Esophagus muscularis mucosa (tissue), 4 donors: ENCODE measurements at regions not wholly inside any gene's neighbourhood (a gene's known extent, or its start where the extent isn't known, plus 50 kb on each side); places are given as distances from the start of the nearest gene placed in this dataset.

Source experiments
- DNase-seq: peaks from one replicate; pipeline ENCODE4 v3.0.0-alpha.2; 2017; ENCODE audit errors: extremely low spot score
- H3K27ac ChIP-seq, 4 donors: fragments of 200-600 bp; sonication (generic); replicated peaks in 1 of 4; 1 replicate in 3 of 4; 2 replicates in 1 of 4; pipeline ENCODE4 v1.5.1; 2016 to 2019; ENCODE audit warnings: mild to moderate bottlenecking in 1 of 4
- H3K27me3 ChIP-seq, 4 donors: fragments of 200-600 bp; sonication (generic); one replicate each; pipeline versions ENCODE4 v1.5.1 to v1.6.0; 2016 to 2019
- H3K36me3 ChIP-seq, 4 donors: fragments of 200-600 bp; sonication (generic); one replicate each; pipeline ENCODE4 v1.5.1; 2016 to 2019
- H3K4me1 ChIP-seq, 4 donors: fragments of 200-600 bp; sonication (generic); one replicate each; pipeline ENCODE4 v1.5.1; 2016 to 2019
- H3K4me3 ChIP-seq, 4 donors: fragments of 200-600 bp; sonication (generic); 1 replicate in 2 of 4; 2 replicates in 2 of 4; pipeline ENCODE4 v1.5.1; 2016 to 2019; ENCODE audit warnings: mild to moderate bottlenecking in 4 of 4, moderate library complexity in 1 of 4
- H3K9me3 ChIP-seq, 4 donors: fragments of 200-600 bp; sonication (generic); 1 replicate in 3 of 4; 2 replicates in 1 of 4; pipeline ENCODE4 v1.5.1; 2016 to 2019
- CTCF ChIP-seq, 3 experiments: fragments of 200-600 bp in 2 of 3; fragments of 450-650 bp in 1 of 3; sonication (generic) in 2 of 3; IDR thresholded peaks; one replicate each; pipeline ENCODE4 v1.5.1; 2017 to 2019; ENCODE audit warnings: antibody characterized with exemption in 3 of 3, mild to moderate bottlenecking in 2 of 3, moderate library complexity in 1 of 3
- EP300 ChIP-seq: sonication (generic); formaldehyde crosslinking; IDR thresholded peaks from one replicate; pipeline ENCODE4 v1.6.1; 2017; ENCODE audit warnings: antibody characterized with exemption
- POLR2A ChIP-seq: fragments of 450-650 bp; IDR thresholded peaks from one replicate; pipeline ENCODE4 v1.6.1; 2017; ENCODE audit warnings: antibody characterized with exemption, moderate library complexity, mild to moderate bottlenecking, low read depth
- POLR2AphosphoS5 ChIP-seq, 2 donors: sonication (generic); formaldehyde crosslinking; IDR thresholded peaks; one replicate each; pipeline ENCODE4 v1.6.1; 2017; ENCODE audit warnings: antibody characterized with exemption in 2 of 2
- WGBS: methylation state at CpG from one replicate; pipeline ENCODE4 v1.1.5; 2018; 5-methylcytosine and 5-hydroxymethylcytosine counted together
- intact Hi-C: fragments of 100-400 bp; cut with DNase I; formaldehyde crosslinking; loops from one replicate; pipeline ENCODE4 v1.15.1; 2023

GRCh38 chr9:20284601-20285289 lies 337.6 kb downstream of the MLLT3 start:
- no peaks in the 10 kb centered on the region for H3K27me3 ChIP-seq
- H3K36me3 ChIP-seq = no peaks in the 10 kb centered on the region
- TF ChIP-seq EP300 = no peak
- TF ChIP-seq POLR2A = no peak
- TF ChIP-seq POLR2AphosphoS5 (IDR thresholded peaks at IDR 0.05) = no peak
- 85% methylated on average over 2 of the region's 3 CpGs for WGBS
- no peak for DNase-seq
- intact Hi-C loops = no loop called here
- no peaks in the 10 kb centered on the region for H3K9me3 ChIP-seq
- peak overlapping the region in 2 of 4 donors; percentile 19 to 27 for H3K27ac ChIP-seq
- H3K4me1 ChIP-seq = peaks cover 0 to 6% (median 1%) of the 10 kb centered on the region in 4 donors
- H3K4me3 ChIP-seq = no peak overlapping the region

- Histone ChIP-seq H3K9me3 (no peaks in the 10 kb centered on the region), H3K36me3 (no peaks in the 10 kb centered on the region), H3K27me3 (no peaks in the 10 kb centered on the region), H3K4me1 (peaks cover 0 to 3% (median 0%) of the 10 kb centered on the region in 4 donors), H3K27ac (no peak overlapping the region), H3K4me3 (no peak overlapping the region)
- no peak for TF ChIP-seq CTCF (IDR thresholded peaks at IDR 0.05)
- TF ChIP-seq EP300 = no peak
- TF ChIP-seq POLR2A = no peak
- TF ChIP-seq POLR2AphosphoS5 (IDR thresholded peaks at IDR 0.05) = no peak
- DNase-seq = no peak
- intact Hi-C loops = no loop called here
- WGBS = 84% methylated on average over 3 of the region's 3 CpGs
Measured at GRCh38 chr9:20280330-20280729, 342.0 kb downstream of the MLLT3 start.

GRCh38 chr9:20276762-20277161 lies 345.5 kb downstream of the MLLT3 start:
- no peak overlapping the region for H3K4me3 ChIP-seq
- no peaks in the 10 kb centered on the region for H3K4me1 ChIP-seq
- no peak overlapping the region for H3K27ac ChIP-seq
- intact Hi-C loops = no loop called here
- H3K9me3 ChIP-seq = no peaks in the 10 kb centered on the region
- 83% methylated on average over 2 of the region's 2 CpGs for WGBS
- DNase-seq = no peak
- H3K27me3 ChIP-seq = no peaks in the 10 kb centered on the region
- TF ChIP-seq CTCF (IDR thresholded peaks at IDR 0.05) = no peak
- TF ChIP-seq POLR2A = no peak
- TF ChIP-seq EP300 = no peak
- TF ChIP-seq POLR2AphosphoS5 (IDR thresholded peaks at IDR 0.05) = no peak
- no peaks in the 10 kb centered on the region for H3K36me3 ChIP-seq

- whole genome bisulfite sequencing = 86% methylated on average over 2 of the region's 2 CpGs
- Histone ChIP-seq H3K27me3 (no peaks in the 10 kb centered on the region), H3K9me3 (no peaks in the 10 kb centered on the region), H3K36me3 (no peaks in the 10 kb centered on the region), H3K4me1 (no peaks in the 10 kb centered on the region), H3K27ac (no peak overlapping the region), H3K4me3 (no peak overlapping the region)
- intact Hi-C loops = no loop called here
- DNase-seq = no peak
- no peak for TF ChIP-seq CTCF (IDR thresholded peaks at IDR 0.05)
- no peak for TF ChIP-seq POLR2A
- TF ChIP-seq POLR2AphosphoS5 (IDR thresholded peaks at IDR 0.05) = no peak
- TF ChIP-seq EP300 = no peak
Measured at GRCh38 chr9:20271723-20272122, 350.6 kb downstream of the MLLT3 start.

GRCh38 chr9:20271096-20271495 lies 351.2 kb downstream of the MLLT3 start:
- Histone ChIP-seq H3K27me3 (no peaks in the 10 kb centered on the region), H3K4me1 (no peaks in the 10 kb centered on the region), H3K27ac (no peak overlapping the region), H3K4me3 (no peak overlapping the region), H3K9me3 (no peaks in the 10 kb centered on the region), H3K36me3 (no peaks in the 10 kb centered on the region)
- intact Hi-C loops = no loop called here
- no peak for DNase-seq
- TF ChIP-seq EP300 = no peak
- TF ChIP-seq POLR2AphosphoS5 (IDR thresholded peaks at IDR 0.05) = no peak
- no peak for TF ChIP-seq POLR2A
- whole genome bisulfite sequencing = 88% methylated on average over 1 of the region's 1 CpG

GRCh38 chr9:20270161-20270560 lies 352.1 kb downstream of the MLLT3 start:
- intact Hi-C loops = no loop called here
- 79% methylated on average over 1 of the region's 1 CpG for whole genome bisulfite sequencing
- no peak for DNase-seq
- Histone ChIP-seq H3K4me3 (no peak overlapping the region), H3K4me1 (no peaks in the 10 kb centered on the region), H3K27me3 (no peaks in the 10 kb centered on the region), H3K36me3 (no peaks in the 10 kb centered on the region), H3K9me3 (no peaks in the 10 kb centered on the region), H3K27ac (no peak overlapping the region)
- no peak for TF ChIP-seq CTCF (IDR thresholded peaks at IDR 0.05)
